Peyer's patch (tissue), 4 donors: ENCODE measurements at regions not wholly inside any gene's neighbourhood (a gene's known extent, or its start where the extent isn't known, plus 50 kb on each side); places are given as distances from the start of the nearest gene placed in this dataset.

Source experiments
- DNase-seq, 3 donors: peaks; one replicate each; pipeline ENCODE4 v3.0.0-alpha.2; 2017 to 2019
- H3K27ac ChIP-seq, 4 donors: fragments of 200-600 bp; sonication (generic); one replicate each; pipeline ENCODE4 v1.5.1; 2016 to 2019
- H3K27me3 ChIP-seq, 2 donors: fragments of 200-600 bp; sonication (generic); one replicate each; pipeline ENCODE4 v1.5.1; 2019
- H3K36me3 ChIP-seq, 3 donors: fragments of 200-600 bp; sonication (generic); one replicate each; pipeline ENCODE4 v1.5.1; 2016 to 2019
- H3K4me1 ChIP-seq, 4 donors: fragments of 200-600 bp; sonication (generic); one replicate each; pipeline ENCODE4 v1.5.1; 2016 to 2019
- H3K4me3 ChIP-seq, 4 donors: fragments of 200-600 bp; sonication (generic); 1 replicate in 3 of 4; 2 replicates in 1 of 4; pipeline ENCODE4 v1.5.1; 2016 to 2019; ENCODE audit warnings: mild to moderate bottlenecking in 1 of 4
- H3K9me3 ChIP-seq, 4 donors: fragments of 200-600 bp; sonication (generic); one replicate each; pipeline ENCODE4 v1.5.1; 2016 to 2019; ENCODE audit warnings: mild to moderate bottlenecking in 1 of 4
- POLR2A ChIP-seq, 2 donors: fragments of 450-650 bp; IDR thresholded peaks; one replicate each; pipeline ENCODE4 v1.5.1; 2017; ENCODE audit warnings: antibody characterized with exemption in 2 of 2, mild to moderate bottlenecking in 2 of 2, moderate library complexity in 2 of 2
- TF ChIP-seq, protein P1 (sequence below), 6 experiments: fragments of 450-650 bp in 4 of 6; fragments of 200-600 bp in 2 of 6; sonication (generic) in 1 of 6; IDR thresholded peaks; one replicate each; pipeline ENCODE4 v1.5.1; 2017 to 2019; ENCODE audit warnings: antibody characterized with exemption in 6 of 6, mild to moderate bottlenecking in 3 of 6, moderate library complexity in 1 of 6

DNA sequence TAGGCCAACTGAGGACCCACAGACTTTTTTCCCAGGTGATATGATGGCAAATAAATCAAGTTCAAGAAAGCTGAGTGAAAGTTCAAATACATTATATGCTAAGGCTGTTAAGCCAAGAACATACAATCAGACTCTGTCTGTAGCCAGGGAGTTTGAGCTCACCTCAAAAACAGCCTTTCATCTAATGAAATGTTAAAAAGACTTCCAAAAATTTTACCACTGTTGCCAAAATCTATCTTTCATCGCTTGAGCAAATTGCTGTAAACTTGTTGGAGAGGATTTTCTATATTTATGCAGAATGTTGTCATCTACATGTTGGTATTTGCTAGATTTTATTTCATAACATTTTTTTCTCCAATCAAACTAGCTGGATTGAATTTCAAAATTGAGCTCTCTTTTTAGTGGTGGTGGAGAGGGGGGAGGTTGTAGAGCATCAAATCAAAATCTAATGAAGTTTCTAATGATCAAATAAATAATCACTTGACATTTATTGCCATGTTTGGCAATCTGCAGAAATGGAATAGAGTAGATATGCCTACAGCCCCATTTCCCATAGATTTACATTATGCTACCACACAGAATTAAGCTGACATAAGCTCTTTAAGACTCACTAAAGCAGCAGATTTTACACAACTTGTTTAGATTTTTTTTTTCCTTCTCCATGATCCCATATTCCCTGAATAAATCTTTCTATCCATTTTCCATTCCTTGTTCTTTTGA lies 828.9 kb upstream of the ZNF608 start:
- no peaks in the 10 kb centered on the region for H3K9me3 ChIP-seq
- no peaks in the 10 kb centered on the region for H3K27me3 ChIP-seq
- H3K36me3 ChIP-seq, result no peaks in the 10 kb centered on the region
- peaks cover 0 to 5% (median 0%) of the 10 kb centered on the region in 4 donors for H3K4me1 ChIP-seq
- DNase-seq, result no peak
- no peak overlapping the region for H3K4me3 ChIP-seq
- no peak overlapping the region for H3K27ac ChIP-seq
- TF ChIP-seq, protein P1, sequence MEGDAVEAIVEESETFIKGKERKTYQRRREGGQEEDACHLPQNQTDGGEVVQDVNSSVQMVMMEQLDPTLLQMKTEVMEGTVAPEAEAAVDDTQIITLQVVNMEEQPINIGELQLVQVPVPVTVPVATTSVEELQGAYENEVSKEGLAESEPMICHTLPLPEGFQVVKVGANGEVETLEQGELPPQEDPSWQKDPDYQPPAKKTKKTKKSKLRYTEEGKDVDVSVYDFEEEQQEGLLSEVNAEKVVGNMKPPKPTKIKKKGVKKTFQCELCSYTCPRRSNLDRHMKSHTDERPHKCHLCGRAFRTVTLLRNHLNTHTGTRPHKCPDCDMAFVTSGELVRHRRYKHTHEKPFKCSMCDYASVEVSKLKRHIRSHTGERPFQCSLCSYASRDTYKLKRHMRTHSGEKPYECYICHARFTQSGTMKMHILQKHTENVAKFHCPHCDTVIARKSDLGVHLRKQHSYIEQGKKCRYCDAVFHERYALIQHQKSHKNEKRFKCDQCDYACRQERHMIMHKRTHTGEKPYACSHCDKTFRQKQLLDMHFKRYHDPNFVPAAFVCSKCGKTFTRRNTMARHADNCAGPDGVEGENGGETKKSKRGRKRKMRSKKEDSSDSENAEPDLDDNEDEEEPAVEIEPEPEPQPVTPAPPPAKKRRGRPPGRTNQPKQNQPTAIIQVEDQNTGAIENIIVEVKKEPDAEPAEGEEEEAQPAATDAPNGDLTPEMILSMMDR (IDR thresholded peaks at IDR 0.05), result no peak
- no peak for TF ChIP-seq POLR2A (IDR thresholded peaks at IDR 0.05)

DNA sequence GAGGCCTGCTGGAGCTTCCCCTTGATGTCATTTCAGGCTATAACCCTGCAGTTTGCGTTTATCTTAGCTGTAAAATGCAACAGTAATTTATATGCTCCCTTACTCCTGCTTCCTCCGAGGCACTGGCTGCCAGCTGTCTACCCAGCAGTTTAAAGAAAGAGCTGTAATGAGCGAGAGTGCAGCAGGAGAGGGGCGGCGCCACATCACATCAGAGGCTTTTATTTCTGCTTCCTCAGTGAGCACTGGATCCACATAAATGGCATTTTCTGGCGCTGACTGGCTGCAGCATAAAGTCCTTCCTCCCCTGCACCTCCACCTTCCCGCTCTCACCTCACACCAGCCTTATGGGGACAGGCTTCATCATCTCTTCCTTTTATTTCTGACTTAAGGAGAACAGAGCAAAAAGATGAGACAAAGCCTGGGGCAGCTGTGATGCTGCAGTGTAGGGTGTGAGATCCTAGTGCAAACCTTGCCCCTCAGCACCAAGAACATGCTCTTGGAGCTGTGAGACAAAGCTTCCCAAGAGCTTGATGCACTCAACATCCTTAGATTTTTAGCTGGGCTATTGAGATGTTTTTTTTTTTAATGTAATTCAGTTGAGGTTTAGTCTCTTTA lies 829.6 kb upstream of the ZNF608 start:
- no peak overlapping the region for H3K4me3 ChIP-seq

DNA sequence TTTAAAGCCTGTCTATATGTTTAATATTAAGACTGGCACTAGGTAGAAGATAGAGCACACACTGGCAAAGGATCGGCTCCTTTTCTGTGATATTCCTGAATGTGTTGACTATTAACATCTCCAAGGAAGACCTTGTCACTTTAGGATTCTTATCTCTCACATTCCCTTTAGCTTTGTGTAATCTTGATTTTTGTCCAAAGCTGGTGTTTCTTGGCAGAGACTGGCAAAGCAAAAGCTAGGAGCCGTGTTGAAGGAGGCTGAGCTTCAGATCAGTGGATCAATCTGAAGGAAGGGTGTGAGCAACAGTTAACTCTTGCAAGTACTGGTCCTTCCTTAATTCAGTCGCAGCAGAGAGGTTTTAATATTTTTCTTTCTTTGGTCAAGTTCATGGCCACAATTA lies 830.4 kb upstream of the ZNF608 start:
- Histone ChIP-seq H3K27ac (no peak overlapping the region), H3K36me3 (no peaks in the 10 kb centered on the region), H3K9me3 (no peaks in the 10 kb centered on the region), H3K27me3 (no peaks in the 10 kb centered on the region), H3K4me3 (no peak overlapping the region), H3K4me1 (peaks cover 0 to 5% (median 0%) of the 10 kb centered on the region in 4 donors)
- TF ChIP-seq, protein P1 (IDR thresholded peaks at IDR 0.05), result no peak
- TF ChIP-seq POLR2A (IDR thresholded peaks at IDR 0.05), result no peak
- no peak for DNase-seq

More for the DNA sequence above, 829.6 kb upstream of the ZNF608 start:
- DNase-seq, result no peak
- no peak for TF ChIP-seq POLR2A (IDR thresholded peaks at IDR 0.05)
- TF ChIP-seq, protein P1 (IDR thresholded peaks at IDR 0.05), result no peak
- Histone ChIP-seq H3K27me3 (no peaks in the 10 kb centered on the region), H3K9me3 (no peaks in the 10 kb centered on the region), H3K27ac (no peak overlapping the region), H3K4me1 (peaks cover 0 to 5% (median 0%) of the 10 kb centered on the region in 4 donors), H3K36me3 (no peaks in the 10 kb centered on the region)

DNA sequence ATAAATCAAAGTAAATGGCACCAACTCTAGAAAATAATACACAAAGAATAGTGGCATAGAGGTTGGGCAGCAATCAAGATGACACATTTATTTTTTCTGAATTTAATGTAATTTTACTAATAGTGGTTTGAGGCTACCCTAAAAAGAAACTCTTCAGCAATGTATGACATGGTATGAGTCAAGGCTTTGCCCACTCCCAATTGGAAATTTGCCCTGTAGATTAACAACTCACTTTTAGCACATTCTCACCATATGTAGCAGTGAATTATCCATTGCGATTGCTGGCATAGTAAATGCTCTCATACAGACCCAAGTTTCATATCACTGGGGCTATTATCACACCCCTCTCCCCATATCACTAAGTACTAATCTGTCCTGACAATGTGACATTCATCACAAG lies 832.1 kb upstream of the ZNF608 start:
- TF ChIP-seq POLR2A (IDR thresholded peaks at IDR 0.05), result no peak
- TF ChIP-seq, protein P1 (IDR thresholded peaks at IDR 0.05), result no peak

DNA sequence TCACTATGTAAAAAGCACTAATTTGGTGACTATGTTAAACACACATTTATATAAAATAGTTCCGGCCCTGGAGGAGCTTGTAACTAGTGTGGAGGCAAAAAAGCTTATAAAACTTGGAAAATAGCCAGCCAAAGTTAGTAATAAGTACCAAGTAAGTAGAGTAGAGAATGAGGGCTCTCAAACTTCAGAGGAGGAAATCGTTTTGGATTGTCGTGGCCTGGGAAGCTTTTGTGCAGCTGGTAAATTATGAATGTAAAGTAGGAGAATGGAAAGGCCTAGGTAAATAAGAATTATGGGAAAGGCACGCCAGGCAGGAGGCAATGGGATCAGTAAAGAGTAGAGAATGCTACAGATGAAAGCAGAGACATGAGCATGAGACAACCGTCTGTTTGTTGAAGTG lies 832.7 kb upstream of the ZNF608 start:
- Histone ChIP-seq H3K27ac (no peak overlapping the region), H3K27me3 (no peaks in the 10 kb centered on the region), H3K9me3 (no peaks in the 10 kb centered on the region), H3K4me3 (no peak overlapping the region), H3K4me1 (peaks cover 0 to 5% (median 0%) of the 10 kb centered on the region in 4 donors), H3K36me3 (no peaks in the 10 kb centered on the region)
- TF ChIP-seq, protein P1 (IDR thresholded peaks at IDR 0.05), result no peak
- TF ChIP-seq POLR2A (IDR thresholded peaks at IDR 0.05), result no peak
- no peak for DNase-seq

More for the DNA sequence above, 832.1 kb upstream of the ZNF608 start:
- H3K9me3 ChIP-seq, result no peaks in the 10 kb centered on the region
- peaks cover 0 to 5% (median 0%) of the 10 kb centered on the region in 4 donors for H3K4me1 ChIP-seq
- H3K36me3 ChIP-seq, result no peaks in the 10 kb centered on the region
- no peaks in the 10 kb centered on the region for H3K27me3 ChIP-seq
- no peak overlapping the region for H3K27ac ChIP-seq
- DNase-seq, result no peak
- no peak overlapping the region for H3K4me3 ChIP-seq
